GM23248 (cell line): ENCODE measurements at regions not wholly inside any gene's neighbourhood (a gene's known extent, or its start where the extent isn't known, plus 50 kb on each side); places are given as distances from the start of the nearest gene placed in this dataset.

Experiments used
- EZH2 ChIP-seq: fragments of 200-600 bp; sonication (generic); IDR thresholded peaks from 2 replicates; pipeline ENCODE4 v1.6.1; 2018; ENCODE audit warnings: antibody characterized with exemption, mild to moderate bottlenecking; ENCODE audit not compliant: insufficient read depth, poor library complexity, severe bottlenecking
- EZH2phosphoT487 ChIP-seq: fragments of 200-600 bp; sonication (generic); IDR thresholded peaks from 2 replicates; pipeline ENCODE4 v1.6.1; 2018; ENCODE audit warnings: antibody characterized with exemption, moderate library complexity, mild to moderate bottlenecking, low read depth; ENCODE audit not compliant: insufficient read depth

DNA sequence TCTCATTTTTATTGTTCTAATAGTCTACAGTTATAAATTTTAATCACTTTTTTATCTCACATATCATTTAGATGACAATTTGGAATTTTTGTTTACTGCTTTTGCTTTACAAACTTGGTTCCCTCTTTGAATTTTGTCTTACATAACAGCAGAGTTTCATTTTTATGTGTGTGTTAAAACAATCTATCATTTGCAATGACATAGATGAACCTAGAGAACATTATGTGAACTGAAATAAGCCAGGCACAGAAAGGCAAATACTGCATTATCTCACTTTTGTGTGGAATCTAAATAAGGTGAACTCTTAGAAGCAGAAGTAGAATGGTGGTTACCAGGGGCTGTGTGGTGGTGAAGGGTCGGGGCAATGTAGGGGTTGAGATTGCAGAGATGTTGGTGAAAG is 170.7 kb downstream of the GASK1B start:
- no peak for TF ChIP-seq EZH2phosphoT487
- TF ChIP-seq EZH2: no peak
